Mucosa of gallbladder (tissue), 1 donor: ENCODE measurements at regions not wholly inside any gene's neighbourhood (a gene's known extent, or its start where the extent isn't known, plus 50 kb on each side); places are given as distances from the start of the nearest gene placed in this dataset.
"Not testable (repeated sequence)": the region's sequence is repeated elsewhere in the genome, so short reads cannot be mapped to it uniquely, and the experiment has no call there.

Experiments
- DNase-seq: peaks from one replicate; pipeline ENCODE4 v3.0.0-alpha.2; 2020; ENCODE audit warnings: low spot score
- donor health status: DM: no; HTN: no; CAD: no.

DNA sequence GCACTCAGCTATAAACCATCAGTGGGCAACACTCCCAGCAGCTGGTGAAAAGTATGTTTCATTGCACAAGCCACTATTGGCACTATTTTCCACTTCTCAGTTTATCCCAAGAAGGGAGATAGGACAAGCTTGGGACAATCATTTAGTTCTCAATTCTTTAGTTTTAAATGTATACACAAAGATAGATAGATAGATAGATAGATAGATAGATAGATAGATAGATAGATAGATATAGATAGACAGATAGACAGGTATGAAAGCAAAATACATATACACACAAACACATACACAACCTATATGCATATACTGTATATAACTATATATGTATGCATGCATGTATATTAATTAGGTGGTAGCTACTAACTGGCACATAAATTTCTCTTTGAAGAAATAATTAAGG is 411.6 kb upstream of the KCND2 start:
- no peak for DNase-seq

DNA sequence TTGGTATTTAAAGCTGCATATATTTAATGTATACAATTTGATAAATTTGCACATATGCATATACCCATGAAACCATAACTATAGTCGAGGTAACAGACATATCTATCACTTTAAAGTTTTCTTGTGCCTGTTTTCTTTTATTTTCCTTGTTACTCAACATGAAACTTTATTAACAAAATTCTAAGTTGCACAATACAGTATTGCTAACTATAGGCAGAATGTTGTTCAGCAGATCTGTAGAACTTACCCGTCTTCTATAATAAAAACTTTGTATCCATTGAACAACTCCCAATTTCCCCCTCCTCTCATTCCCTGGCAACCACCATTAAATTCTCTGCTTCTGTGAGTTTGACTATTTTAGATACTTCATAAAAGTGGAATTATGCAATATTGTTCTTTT is 404.6 kb upstream of the KCND2 start:
- no peak for DNase-seq

DNA sequence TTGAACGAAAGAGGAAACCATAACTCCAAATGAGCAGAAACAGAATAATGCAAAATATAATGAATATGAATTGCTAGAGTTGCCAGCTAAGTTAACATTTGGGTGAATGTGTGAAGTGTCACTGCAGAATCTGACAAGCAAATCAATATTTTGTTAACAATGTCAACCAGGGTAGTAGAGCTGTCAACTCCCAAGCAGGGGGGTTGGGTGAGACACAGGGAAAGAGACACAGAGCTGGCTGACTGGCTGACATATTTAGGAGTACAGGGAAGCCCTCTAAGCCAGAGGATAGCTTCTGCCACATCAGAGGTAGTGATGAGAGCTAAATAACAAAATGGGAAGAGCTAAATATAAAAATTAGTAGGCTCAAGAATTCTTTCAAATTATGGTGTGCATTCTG is 393.1 kb upstream of the KCND2 start:
- DNase-seq = no peak

DNA sequence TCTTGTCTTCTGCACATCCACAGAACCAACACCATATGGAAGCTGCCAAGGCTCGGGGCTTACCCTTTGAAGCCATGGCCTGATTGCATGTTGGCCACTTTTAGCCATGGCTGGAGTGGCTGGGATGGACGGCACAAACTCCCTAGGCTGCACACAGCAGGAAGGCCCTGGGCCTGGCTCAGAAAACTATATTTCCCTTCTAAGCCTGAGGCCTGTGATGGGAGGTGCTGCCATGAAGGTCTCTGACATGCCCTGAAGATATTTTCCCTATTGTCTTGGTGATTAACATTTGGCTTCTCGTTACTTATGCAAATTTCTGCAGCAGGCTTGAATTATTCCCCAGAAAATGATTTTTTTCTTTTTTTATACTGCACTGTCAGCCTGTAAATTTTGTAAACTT is 387.0 kb upstream of the KCND2 start:
- DNase-seq = no peak

DNA sequence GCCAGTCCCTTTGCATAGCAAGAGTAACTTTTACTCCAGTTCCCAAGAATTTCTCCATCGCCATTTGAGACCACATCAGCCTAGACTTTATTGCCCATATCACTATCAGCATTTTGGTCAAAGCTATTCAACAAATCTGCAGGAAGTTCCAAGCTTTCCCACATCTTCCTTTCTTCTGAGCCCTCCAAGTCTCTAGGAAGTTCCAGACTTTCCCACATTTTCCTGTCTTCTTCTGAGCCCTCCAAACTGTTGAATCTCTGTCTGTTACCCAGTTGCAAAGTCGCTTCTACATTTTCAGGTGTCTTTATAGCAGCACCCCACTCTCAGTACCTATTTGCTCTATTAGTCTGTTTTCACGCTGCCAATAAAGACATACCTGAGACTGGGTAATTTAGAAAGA is 386.4 kb upstream of the KCND2 start:
- DNase-seq = not testable (repeated sequence)

DNA sequence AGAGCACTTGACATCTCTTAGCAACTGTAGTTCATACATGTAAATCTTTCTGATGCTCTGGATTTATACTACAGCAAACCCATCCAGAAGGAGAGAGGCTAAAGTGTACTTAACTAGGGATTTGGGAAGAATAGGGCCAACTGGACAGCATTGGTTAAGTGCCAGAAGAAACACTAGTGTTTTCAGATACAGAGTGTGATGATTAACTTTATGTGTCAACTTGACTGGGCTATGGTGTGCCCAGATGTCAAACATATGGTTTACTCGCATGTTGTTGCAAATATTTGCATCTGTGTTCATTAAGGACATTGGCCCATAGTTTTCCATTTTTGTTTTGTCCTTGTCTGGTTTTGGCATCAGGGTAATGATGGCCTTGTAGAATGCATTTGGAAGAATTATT is 384.7 kb upstream of the KCND2 start:
- no peak for DNase-seq

DNA sequence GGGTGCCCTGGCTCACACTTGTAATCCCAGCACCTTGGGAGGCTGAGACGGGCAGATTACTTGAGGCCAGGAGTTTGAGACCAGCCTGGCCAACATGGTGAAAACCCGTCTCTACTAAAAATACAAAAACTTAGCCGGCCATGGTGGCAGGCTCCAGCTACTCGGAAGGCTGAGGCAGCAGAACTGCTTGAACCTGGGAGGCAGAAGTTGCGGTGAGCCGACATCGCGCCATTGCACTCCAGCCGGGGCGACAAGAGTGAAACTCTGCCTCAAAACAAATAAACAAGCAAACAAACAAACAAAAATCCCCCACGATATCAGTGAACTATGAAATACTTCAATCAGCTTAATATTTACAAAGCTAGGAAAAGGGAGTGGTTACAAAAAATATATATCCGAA is 382.3 kb upstream of the KCND2 start:
- no peak for DNase-seq

DNA sequence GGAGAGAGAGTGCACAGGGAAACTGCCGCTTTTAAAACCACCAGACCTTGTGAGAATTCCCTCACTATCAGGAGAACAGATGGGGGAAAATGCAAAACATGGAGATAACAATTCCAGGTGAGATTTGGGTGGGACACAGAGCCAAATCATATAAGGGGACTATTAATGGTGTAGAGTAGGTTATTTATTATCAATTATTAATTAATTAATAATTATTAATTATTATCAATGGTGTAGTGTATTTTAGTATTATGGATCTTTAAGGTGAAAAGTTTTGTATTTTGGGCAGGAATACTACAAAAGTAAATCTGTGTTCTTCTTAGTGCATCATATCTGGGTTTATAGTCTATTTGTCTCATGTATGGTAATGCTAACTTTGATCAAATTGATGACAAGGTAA is 377.7 kb upstream of the KCND2 start:
- DNase-seq = no peak

DNA sequence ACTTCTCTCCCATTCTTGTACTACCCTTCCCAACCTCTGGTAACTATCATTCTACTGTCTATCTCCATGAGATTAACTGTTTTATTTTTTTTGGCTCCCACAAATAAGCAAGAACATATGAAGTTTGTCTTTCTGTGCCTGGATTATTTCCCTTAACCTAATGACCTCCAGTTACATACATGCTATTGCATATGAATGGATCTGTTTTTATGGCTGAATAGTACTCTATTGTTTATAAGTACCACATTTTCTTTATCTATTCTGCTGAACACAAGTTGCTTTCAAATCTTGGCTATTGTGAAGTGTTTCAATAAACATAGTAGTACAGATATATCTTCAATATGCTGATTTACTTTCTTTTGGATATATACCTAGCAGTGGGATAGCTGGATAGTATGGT is 376.6 kb upstream of the KCND2 start:
- DNase-seq = no peak

DNA sequence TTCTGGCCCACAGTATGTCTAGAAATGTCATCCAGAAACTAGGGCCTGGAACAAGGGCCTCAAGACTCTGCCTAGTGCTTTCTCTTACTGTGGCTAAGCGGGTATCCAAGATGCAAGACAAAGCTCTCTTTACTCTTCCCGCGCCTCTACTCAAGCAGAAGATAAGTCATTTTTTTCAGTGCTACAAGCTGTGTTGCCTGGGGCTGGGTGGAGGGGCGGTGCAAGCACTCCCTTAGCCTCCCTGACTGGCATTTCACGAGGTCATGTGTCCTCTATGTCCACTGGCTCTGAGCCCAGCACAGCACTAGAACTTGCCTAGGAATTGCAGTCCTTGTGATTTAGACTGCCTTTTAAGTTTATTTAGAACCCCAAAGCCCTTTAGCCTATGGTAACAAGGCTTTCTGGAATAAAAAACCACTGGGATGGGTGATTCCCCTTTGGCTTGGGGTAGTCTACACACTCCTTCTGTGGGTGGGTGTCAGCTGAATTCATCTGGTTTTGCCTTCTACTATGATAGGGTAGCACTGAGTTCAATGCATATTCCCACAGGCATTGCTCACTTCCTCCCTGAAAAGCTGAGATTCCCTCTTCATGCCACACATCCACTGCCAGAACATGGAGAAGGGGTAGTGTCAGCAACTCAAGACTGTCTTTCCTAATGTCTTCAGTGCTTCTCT is 371.8 kb upstream of the KCND2 start:
- no peak for DNase-seq

DNA sequence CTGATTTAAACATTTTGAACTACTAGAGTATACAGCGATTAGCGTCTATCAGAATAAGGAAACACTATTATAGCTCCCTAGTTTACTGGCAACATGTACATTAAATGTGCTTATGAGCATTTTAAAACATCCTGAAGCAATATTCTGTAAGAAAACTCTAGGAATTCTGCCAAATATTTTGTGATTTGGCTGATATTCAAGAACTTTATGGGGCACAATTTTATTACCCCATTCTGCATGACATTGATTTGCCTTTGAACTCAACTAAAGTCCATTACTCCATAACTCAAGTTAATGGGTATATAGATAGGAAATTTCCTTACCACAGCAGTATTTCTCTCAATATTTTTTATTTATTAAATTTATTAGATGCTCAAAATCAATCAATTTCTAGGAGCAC is 369.9 kb upstream of the KCND2 start:
- no peak for DNase-seq

DNA sequence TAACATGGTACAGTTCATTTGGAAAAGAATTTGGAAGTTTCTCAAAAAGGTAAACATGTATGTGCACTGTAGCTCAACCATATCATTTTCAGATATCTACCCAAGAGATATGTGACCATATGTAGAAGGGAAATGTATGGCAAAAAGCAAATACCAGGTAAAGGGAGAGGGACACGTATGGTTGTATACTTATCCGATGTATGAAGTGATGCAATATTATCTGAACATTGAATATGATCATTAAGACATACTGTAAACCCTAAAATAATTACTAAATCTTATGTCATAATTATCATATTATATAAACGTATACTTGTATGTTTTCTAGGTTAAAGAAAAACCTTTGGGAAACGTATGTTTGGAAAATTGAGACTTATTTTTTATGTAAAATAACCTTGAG is 367.5 kb upstream of the KCND2 start:
- no peak for DNase-seq

DNA sequence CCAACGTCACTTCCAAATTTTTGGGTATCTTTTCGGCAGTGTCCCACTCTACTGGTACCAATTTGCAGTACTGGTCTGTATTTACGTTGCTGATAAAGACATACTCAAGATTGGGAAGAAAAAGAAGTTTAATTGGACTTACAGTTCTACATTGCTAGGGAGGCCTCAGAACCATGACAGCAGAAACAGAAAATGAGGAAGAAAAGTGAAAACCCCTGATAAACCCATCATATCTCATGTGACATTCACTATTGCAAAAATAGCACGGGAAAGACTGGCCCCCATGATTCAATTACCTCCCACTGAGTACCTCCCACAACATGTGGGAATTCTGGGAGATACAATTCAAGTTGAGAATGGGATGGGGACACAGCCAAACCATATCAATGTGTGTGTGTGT is 364.0 kb upstream of the KCND2 start:
- no peak for DNase-seq

DNA sequence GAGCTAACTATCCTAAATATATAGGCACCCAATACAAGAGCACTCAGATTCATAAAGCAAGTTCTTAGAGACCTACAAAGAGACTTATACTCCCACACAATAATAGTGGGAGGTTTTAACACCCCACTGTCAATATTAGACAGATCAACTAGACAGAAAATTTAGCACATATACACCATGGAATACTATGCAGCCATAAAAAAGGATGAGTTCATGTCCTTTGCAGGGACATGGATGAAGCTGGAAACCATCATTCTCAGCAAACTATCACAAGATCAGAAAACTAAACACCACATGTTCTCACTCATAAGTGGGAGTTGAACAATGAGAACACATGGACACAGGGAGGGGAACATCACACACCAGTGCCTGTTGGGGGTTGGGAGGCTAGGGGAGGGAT is 358.9 kb upstream of the KCND2 start:
- DNase-seq = not testable (repeated sequence)

DNA sequence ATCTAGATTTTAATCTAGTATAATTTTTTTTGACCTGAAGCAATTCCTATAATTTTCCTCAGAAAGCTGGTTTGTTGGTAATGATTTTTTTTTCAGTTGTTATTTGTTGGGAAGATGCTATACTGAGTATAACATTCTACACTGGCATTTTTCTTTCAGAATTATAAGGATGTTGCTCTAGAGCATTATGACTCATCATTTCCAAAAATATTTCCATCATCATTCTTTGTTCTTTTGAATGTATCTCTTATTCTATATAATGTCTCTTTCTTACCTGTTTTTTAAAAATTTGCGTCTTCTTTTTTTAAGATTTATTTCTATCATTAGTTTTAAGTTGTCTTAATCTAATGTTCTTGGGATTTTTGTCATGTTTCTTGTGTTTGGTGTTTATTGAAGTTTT is 356.5 kb upstream of the KCND2 start:
- DNase-seq = no peak

DNA sequence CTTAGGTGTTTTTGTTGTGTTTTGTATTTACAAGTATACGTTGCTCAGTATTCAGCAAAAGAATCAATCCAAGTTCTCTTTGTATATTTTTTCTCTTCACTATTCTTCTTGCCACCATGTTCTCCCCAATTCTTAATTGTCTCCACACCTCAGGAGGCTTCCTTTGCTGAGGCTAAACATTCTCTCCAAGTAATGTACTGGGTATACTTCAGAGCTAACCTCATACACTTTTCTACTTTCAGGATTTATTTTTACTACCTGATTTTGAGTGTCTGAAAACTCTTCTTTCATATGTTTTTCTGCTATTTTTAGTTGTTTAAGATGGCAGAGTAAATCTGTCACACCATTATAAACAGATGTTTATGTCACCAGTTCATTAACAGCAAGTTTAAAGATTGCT is 354.8 kb upstream of the KCND2 start:
- no peak for DNase-seq

DNA sequence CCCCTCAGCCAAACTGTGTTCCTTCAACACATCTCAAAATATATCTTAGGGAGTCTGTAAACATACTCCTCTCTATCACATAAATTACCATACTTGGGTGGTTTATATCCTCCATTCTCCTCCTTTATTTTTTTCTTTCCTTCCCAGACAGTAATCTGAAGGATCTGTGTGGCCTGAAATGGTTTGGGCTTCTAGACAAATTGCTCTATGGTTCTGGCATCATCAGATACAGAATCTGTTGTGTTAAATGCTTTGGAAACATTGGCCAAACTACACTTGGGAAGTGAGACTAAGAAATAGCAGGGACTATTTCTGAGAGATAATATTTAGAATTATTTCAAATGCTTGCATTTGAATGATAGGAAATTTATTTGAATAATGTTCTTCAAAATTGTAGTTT is 353.0 kb upstream of the KCND2 start:
- no peak for DNase-seq

DNA sequence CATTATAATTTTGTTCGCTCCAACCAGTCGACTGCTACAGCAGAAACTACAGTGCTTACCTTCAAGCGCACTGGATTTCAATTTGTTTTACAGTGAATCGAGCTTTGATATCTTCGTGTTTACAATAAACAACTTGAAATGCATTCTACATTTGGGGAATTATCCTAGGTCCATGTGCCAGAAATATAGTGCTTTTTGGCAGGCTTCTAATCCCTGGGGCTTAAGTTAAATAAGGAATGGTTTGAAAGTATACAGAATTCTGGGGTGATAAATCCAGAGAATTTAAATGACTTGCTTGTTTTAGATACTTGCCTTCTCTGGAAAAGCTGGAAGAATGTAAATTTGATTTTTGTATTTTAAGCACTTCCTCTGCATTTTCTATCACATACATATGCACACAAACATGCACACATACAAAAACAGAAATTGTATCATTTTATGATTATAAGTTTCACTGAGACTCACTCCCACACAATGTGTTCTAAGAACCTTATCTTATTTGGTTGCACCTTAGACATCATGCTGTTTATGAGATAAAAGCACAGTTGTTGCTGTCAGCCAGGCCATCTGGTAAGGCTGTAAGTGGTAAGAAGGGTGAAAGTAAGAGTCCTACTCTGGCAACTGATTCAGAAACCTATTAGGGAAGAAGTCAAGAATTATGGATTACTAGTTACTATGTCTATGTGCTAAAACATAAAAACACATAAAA is 347.2 kb upstream of the KCND2 start:
- no peak for DNase-seq

DNA sequence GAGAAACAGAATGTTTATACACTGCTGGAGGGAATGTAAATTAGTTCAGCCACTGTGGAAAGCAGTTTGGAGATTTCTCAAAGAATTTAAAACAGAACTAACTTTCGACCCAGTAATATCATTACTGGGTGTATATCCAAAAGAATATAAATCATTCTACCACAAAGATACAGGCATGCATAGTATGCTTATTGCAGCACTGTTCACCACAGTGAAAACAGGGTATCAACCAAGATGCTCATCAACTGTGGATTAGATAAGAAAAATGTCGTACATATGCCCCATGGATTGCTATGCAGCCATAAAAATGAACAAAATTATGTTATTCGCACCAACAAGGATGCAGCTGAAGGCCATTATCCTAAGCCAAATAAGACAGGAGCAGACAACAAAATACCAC is 343.1 kb upstream of the KCND2 start:
- no peak for DNase-seq

DNA sequence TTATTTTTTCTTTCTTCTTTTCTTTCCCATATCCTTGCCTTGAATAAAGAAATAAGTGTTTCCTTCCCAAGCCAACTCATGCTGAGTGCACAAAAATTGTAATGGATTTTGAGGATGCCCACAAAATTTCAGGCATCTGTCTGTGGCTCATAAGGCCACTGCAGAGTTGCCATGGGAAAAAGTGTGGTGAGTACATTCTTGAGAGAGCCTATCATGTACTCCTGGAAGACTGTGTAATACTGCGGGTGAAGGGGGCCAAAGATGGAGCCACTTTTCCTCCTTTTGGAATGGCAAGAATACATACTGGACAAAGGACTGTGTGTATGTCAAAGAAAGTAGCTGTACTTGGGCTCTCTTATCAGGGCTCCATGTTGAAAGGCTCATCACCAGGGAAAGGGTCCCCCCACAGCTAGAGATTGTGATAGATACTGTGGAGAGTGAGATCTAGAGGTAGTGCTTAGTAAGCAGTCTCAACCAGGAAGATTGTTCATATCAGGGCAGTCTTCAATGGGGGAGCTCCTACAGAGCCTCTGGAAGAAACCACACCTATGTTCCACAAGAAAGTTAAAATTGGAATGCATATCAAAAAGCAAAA is 341.6 kb upstream of the KCND2 start:
- DNase-seq = no peak

DNA sequence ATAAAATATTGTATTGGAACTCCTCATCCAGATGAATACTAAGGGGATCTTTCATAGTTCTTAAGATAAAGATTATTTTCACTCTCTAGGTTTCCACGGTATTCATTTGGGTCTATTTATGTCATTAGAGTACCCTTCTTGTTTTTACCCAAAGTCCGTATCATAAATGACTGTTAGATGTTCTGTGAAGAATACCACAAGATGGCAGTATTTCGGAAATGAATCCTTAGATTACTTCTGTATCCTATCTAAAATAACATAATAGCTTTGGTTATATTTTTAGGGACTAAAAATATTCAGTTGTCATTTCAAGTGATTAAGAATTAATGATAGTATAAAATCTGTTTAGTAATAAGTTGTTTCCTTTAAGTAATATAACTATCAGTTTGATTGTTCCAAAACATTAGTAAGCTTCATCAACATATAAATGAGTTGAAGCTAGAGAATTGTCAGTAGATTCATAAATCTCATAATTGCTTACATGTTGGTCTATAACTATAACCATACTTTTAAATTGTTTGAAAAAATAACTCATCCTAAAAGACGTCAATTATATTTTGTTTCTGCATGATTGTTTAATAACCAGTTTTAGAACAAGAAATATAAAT is 337.5 kb upstream of the KCND2 start:
- DNase-seq = no peak

DNA sequence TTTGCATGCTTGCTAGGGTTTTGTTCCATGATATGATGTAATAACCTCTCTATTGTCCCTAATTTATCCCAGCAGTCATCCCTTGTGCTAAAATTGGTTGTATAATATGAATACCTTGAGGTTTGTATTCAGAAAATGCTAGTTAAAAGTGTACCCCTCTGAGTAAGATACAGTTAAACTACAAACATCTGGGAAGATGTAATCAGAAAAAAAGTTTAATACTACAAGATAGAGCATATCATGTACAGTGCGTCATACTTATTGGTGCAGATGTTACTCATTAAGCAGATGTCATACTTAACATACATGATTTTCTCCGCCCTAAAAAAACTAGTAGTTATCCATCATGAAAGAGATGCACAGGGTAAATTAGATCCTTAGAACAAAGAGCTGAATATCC is 336.1 kb upstream of the KCND2 start:
- no peak for DNase-seq

DNA sequence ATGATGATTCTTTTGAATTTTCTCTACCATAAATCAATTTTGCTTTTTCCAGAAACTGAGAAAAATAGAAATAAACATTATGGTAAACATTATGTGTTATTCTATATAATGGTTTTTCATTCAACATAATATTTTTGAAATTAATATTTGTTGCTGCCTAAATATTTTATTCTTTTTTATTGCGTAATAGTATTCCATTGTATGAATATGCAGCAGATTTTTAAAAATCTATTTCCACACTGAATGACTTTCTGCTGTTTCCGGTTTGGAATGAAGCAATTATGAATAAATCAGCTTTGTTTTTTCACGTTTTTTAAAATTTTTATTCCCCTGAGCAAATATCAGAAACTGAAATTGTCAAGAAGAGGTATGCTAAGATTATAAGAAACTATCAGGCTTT is 335.2 kb upstream of the KCND2 start:
- no peak for DNase-seq
